ENCODE measurements at regions not wholly inside any gene's neighbourhood (a gene's known extent, or its start where the extent isn't known, plus 50 kb on each side); places are given as distances from the start of the nearest gene placed in this dataset.

DNA sequence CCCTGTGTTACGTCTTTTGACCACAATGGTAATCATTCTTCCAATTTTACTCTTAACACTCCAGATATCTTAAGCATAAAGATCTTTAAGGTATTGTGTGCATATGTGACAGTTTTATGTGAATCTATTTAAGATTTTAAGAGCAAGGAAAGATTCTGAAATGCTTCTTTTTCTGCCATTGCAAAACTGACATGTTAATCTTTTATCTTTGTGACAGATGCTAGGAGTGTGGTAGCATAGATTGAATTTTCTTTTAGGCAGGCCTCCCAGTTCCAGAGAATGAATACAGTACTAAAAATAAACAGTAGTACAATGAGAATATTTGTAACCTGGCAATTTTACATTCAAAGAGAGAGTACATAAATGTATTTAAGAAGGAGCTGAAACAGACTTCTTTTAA lies 232.5 kb upstream of the ZSWIM2 start:
- ChIA-PET POLR2A (no interaction called here), CTCF (no interaction called here)
- no peak for ATAC-seq
- Mint-ChIP-seq H3K4me3 (no peak overlapping the region), H3K36me3 (no peaks in the 10 kb centered on the region), H3K27ac (no peak overlapping the region), H3K9me3 (peaks cover 15% of the 10 kb centered on the region), H3K4me1 (no peaks in the 10 kb centered on the region), H3K27me3 (ENCODE audit: low read depth) (no peaks in the 10 kb centered on the region)
- DNase-seq (ENCODE audit: low spot score) = no peak
- TF ChIP-seq JAZF1 (CRISPR knock-in tag; IDR thresholded peaks at IDR 0.05) = no peak
- no peak for TF ChIP-seq ZNF263 (CRISPR knock-in tag; IDR thresholded peaks at IDR 0.05; ENCODE audit: low read depth)
- no peak for TF ChIP-seq EMX1 (CRISPR knock-in tag; IDR thresholded peaks at IDR 0.05)
- no peak for TF ChIP-seq NFATC4 (CRISPR knock-in tag; IDR thresholded peaks at IDR 0.05)
- TF ChIP-seq TCF7 (CRISPR knock-in tag; IDR thresholded peaks at IDR 0.05; ENCODE audit: low read depth) = no peak
- TF ChIP-seq SP1 (CRISPR knock-in tag; conservative IDR thresholded peaks at IDR 0.05) = no peak
- no peak for TF ChIP-seq GTF2I (CRISPR knock-in tag; conservative IDR thresholded peaks at IDR 0.05)
- no peak for TF ChIP-seq E2F4 (CRISPR knock-in tag; IDR thresholded peaks at IDR 0.05; ENCODE audit: borderline replicate concordance, low read depth)
- TF ChIP-seq CBFB (CRISPR knock-in tag; IDR thresholded peaks at IDR 0.05; ENCODE audit: low read depth) = no peak
- no peak for TF ChIP-seq TP53 (CRISPR knock-in tag; IDR thresholded peaks at IDR 0.05)
- no peak for TF ChIP-seq ZNF281 (CRISPR knock-in tag; IDR thresholded peaks at IDR 0.05)
- TF ChIP-seq, protein P1, sequence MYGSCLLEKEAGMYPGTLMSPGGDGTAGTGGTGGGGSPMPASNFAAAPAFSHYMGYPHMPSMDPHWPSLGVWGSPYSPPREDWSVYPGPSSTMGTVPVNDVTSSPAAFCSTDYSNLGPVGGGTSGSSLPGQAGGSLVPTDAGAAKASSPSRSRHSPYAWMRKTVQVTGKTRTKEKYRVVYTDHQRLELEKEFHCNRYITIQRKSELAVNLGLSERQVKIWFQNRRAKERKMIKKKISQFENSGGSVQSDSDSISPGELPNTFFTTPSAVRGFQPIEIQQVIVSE (CRISPR knock-in tag; IDR thresholded peaks at IDR 0.05; ENCODE audit: borderline replicate concordance) = no peak
- TF ChIP-seq CREB1 (CRISPR knock-in tag; IDR thresholded peaks at IDR 0.05) = no peak
- TF ChIP-seq OVOL2 (CRISPR knock-in tag; IDR thresholded peaks at IDR 0.05; ENCODE audit: borderline replicate concordance) = no peak
- TF ChIP-seq MXD4 (CRISPR knock-in tag; IDR thresholded peaks at IDR 0.05; ENCODE audit: borderline replicate concordance) = no peak
- TF ChIP-seq KAT7 (CRISPR knock-in tag; IDR thresholded peaks at IDR 0.05; ENCODE audit: borderline replicate concordance) = no peak
- TF ChIP-seq, protein P2, sequence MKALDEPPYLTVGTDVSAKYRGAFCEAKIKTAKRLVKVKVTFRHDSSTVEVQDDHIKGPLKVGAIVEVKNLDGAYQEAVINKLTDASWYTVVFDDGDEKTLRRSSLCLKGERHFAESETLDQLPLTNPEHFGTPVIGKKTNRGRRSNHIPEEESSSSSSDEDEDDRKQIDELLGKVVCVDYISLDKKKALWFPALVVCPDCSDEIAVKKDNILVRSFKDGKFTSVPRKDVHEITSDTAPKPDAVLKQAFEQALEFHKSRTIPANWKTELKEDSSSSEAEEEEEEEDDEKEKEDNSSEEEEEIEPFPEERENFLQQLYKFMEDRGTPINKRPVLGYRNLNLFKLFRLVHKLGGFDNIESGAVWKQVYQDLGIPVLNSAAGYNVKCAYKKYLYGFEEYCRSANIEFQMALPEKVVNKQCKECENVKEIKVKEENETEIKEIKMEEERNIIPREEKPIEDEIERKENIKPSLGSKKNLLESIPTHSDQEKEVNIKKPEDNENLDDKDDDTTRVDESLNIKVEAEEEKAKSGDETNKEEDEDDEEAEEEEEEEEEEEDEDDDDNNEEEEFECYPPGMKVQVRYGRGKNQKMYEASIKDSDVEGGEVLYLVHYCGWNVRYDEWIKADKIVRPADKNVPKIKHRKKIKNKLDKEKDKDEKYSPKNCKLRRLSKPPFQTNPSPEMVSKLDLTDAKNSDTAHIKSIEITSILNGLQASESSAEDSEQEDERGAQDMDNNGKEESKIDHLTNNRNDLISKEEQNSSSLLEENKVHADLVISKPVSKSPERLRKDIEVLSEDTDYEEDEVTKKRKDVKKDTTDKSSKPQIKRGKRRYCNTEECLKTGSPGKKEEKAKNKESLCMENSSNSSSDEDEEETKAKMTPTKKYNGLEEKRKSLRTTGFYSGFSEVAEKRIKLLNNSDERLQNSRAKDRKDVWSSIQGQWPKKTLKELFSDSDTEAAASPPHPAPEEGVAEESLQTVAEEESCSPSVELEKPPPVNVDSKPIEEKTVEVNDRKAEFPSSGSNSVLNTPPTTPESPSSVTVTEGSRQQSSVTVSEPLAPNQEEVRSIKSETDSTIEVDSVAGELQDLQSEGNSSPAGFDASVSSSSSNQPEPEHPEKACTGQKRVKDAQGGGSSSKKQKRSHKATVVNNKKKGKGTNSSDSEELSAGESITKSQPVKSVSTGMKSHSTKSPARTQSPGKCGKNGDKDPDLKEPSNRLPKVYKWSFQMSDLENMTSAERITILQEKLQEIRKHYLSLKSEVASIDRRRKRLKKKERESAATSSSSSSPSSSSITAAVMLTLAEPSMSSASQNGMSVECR (CRISPR knock-in tag; IDR thresholded peaks at IDR 0.05; ENCODE audit: borderline replicate concordance) = no peak

DNA sequence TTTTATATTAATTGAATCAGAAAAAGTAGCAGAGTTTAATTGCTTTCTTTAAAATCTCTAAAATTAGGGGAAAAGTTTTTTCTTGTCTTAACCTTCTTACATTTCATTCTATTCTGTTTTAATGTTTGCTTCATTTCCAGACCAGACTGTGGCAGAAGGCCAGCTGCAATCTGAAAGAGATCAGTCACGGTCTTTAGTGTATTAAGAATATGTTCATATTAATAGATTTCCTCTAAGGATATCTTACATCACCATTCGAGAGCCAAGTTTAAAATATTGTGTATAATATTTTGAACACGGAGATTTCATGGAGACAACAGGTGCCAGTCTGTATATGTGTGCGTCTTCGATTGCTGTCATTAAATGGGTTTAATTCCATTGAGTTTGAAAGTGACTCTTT lies 230.9 kb upstream of the ZSWIM2 start:
- Mint-ChIP-seq H3K9me3 (peaks cover 27% of the 10 kb centered on the region), H3K27ac (no peak overlapping the region), H3K27me3 (ENCODE audit: low read depth) (no peaks in the 10 kb centered on the region), H3K4me1 (no peaks in the 10 kb centered on the region), H3K4me3 (no peak overlapping the region), H3K36me3 (no peaks in the 10 kb centered on the region; the same call in 1 of the 2 replicates)
- ChIA-PET CTCF (no interaction called here), POLR2A (no interaction called here)
- ATAC-seq (no peak), DNase-seq (ENCODE audit: low spot score) (no peak)
- TF ChIP-seq PRRX2 (CRISPR knock-in tag; IDR thresholded peaks at IDR 0.05) = no peak
- TF ChIP-seq, protein P3, sequence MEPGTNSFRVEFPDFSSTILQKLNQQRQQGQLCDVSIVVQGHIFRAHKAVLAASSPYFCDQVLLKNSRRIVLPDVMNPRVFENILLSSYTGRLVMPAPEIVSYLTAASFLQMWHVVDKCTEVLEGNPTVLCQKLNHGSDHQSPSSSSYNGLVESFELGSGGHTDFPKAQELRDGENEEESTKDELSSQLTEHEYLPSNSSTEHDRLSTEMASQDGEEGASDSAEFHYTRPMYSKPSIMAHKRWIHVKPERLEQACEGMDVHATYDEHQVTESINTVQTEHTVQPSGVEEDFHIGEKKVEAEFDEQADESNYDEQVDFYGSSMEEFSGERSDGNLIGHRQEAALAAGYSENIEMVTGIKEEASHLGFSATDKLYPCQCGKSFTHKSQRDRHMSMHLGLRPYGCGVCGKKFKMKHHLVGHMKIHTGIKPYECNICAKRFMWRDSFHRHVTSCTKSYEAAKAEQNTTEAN (CRISPR knock-in tag; IDR thresholded peaks at IDR 0.05) = no peak
- TF ChIP-seq ELF4 (CRISPR knock-in tag; IDR thresholded peaks at IDR 0.05; ENCODE audit: low read depth) = no peak
- TF ChIP-seq, protein P4, sequence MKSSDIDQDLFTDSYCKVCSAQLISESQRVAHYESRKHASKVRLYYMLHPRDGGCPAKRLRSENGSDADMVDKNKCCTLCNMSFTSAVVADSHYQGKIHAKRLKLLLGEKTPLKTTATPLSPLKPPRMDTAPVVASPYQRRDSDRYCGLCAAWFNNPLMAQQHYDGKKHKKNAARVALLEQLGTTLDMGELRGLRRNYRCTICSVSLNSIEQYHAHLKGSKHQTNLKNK (CRISPR knock-in tag; IDR thresholded peaks at IDR 0.05) = no peak
